HEK293T (cell line): ENCODE measurements at regions not wholly inside any gene's neighbourhood (a gene's known extent, or its start where the extent isn't known, plus 50 kb on each side); places are given as distances from the start of the nearest gene placed in this dataset.

Experiments used
- FOXA1 ChIP-seq: fragments of 450-650 bp; IDR thresholded peaks from 2 replicates; pipeline ENCODE4 v1.6.1; 2016; ENCODE audit warnings: mild to moderate bottlenecking
- FOXM1 ChIP-seq: fragments of 450-650 bp; IDR thresholded peaks from 2 replicates; pipeline ENCODE4 v1.6.1; 2017; ENCODE audit warnings: mild to moderate bottlenecking, borderline replicate concordance
- LEF1 ChIP-seq: fragments of 450-650 bp; IDR thresholded peaks from 2 replicates; pipeline ENCODE4 v1.6.1; 2017; ENCODE audit warnings: mild to moderate bottlenecking, borderline replicate concordance
- SP1 ChIP-seq: fragments of 450-650 bp; IDR thresholded peaks from 2 replicates; pipeline ENCODE4 v1.6.1; 2017

GRCh38 chrX:40388441-40388840, 192.3 kb upstream of the ATP6AP2 start:
- TF ChIP-seq SP1, result no peak
- TF ChIP-seq LEF1, result no peak
- TF ChIP-seq FOXM1, result no peak
- no peak for TF ChIP-seq FOXA1
